NCI-H82 treated with DMSO at 0.1 percent for 48 hours (cell line): ENCODE measurements at regions not wholly inside any gene's neighbourhood (a gene's known extent, or its start where the extent isn't known, plus 50 kb on each side); places are given as distances from the start of the nearest gene placed in this dataset.

Source experiments
- DNase-seq: peaks from one replicate; lab custom pipeline; 2025; ENCODE audit not compliant: unreplicated experiment; lab: John Stamatoyannopoulos, UW

GRCh38 chr2:221337957-221338685, 234.0 kb downstream of the EPHA4 start:
- no peak for DNase-seq

GRCh38 chr2:221342388-221342787, 229.7 kb downstream of the EPHA4 start:
- DNase-seq = no peak

DNA sequence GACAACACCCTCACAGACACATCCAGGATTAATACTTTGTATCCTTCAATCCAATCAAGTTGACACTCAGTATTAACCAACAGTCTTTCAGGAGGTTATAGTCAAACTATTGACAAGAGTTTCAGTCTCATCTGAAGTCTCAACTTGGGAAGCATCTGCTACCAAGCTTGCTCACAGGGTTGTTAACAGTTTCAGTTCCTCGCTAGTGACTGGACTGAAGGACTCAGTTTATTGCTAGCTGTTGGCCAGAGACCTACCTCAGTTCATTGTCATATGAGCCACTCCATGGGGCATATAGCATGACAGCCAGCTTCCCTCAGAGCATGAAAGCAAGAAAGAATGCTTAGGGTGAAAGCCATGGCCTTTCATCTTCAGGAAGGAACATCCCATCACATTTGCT, 228.6 kb downstream of the EPHA4 start:
- no peak for DNase-seq

DNA sequence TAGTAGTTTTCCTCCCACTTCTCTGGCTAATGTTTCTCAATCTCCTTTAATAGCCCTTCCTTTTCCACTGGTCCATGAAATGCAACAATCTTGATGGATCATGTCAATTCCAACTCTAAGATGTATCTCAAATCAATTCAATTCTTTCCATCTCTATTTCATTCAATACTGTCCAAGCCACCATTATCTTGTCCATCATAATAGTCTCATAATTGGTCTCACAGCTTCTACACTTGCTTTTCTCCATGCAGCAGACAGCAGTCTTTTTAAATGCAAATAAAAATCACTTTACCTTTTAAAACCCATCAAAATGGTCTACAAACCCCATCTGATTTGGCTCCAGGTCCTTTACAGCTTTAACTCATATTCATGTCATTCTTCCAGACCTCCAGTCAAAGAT, 226.6 kb downstream of the EPHA4 start:
- DNase-seq = no peak

DNA sequence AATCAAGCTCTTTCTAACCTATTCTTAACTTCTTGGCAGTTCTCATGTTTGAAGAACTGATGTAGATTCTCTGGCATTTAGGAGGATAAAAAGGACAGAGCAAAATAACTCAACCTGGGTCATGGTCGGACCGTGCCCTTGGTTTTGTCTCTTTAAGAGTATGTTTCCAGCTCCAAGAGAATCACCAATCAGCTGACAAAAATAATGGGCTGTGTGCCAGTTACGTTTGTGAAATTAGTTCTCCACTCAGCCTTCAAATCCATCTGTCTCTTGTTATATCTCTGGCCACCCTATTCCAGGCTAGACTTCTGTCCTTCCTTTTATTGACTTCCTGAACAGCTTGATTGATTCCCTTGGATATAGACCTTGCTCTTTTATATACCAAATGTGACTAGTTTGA, 225.7 kb downstream of the EPHA4 start:
- DNase-seq = no peak

DNA sequence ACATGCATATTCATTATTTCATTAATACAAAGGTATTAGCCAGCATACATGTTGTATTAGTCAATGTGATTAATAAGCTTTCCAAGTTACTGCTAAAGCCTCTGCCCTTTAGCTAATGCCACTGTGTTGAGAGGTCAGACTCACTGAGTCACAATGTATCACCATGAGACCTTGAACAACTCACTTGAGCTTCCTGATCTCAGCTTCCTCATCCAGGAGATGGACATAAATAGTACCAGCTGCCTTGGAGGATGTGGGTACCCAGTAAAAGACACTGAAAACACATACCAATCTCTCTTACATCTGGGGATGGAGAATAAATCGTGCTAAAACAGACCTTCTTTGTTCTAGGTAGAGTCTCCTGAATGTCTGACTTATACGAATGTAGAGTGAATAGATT, 224.6 kb downstream of the EPHA4 start:
- no peak for DNase-seq

DNA sequence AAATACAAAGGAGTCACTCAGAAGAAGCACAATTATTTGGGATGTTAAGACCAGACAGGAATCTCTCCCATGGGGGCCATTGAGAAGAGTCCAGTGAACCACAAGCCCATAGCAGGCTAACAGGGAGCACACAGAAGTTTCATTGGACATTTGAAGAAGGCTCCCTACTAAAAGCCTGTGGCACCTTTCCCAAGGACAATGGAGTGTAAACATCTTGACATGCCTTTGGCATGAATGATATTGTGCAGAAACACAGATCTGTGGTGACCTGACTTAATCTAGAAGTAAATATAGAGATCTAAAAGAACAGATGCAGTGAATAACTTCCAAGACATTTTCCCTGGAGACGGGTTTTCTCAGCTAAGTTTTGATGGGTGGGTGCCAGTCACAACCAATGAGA, 221.5 kb downstream of the EPHA4 start:
- no peak for DNase-seq

- no peak for DNase-seq
Observed at GRCh38 chr2:221353201-221353600, 218.9 kb downstream of the EPHA4 start.

- DNase-seq = no peak
Observed at GRCh38 chr2:221360312-221360711, 211.8 kb downstream of the EPHA4 start.

- DNase-seq = no peak
Observed at GRCh38 chr2:221360742-221361141, 211.4 kb downstream of the EPHA4 start.

GRCh38 chr2:221361633-221362032, 210.5 kb downstream of the EPHA4 start:
- no peak for DNase-seq

DNA sequence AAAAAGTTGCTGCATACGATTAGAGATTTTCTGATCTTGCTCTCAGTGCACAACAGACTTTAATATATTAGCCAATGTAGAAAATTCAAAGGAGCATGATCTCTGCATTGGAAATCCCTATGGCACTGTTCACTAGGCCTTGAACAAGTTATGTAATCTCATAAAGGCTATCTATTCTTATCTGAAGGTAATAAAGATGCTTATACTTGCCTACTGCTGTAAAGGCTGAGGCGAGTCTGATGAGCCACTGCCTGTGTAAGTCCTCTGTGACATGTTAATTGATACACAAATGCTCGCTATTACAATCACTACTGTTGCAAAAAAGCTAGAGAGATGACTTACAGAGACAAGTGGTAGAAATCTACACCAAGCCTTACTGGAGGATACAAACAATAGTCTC, 207.4 kb downstream of the EPHA4 start:
- DNase-seq = no peak
